Right lung (tissue), 2 donors: ENCODE measurements at regions not wholly inside any gene's neighbourhood (a gene's known extent, or its start where the extent isn't known, plus 50 kb on each side); places are given as distances from the start of the nearest gene placed in this dataset.

Experiments
- DNase-seq, 2 donors: peaks; one replicate each; pipeline ENCODE4 v3.0.0-alpha.2; 2013

DNA sequence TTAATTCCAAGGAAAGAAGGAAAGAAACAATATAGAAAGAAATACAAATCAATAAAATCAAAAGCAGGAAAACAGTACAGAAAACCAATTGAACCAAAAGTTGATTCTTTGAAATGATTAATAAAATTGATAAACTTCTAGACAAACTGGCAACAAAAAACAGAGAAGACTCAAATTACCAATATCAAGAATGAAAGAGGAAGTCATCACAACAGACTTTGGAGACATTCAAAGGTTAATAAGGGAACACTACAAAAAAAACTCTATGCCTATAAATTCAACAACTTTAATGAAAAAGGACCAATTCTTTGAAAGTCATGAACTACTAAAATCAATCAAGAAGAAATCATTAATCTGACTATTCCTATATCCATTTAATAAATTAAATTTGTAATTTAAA is 329.3 kb upstream of the NR5A2 start:
- no peak for DNase-seq

DNA sequence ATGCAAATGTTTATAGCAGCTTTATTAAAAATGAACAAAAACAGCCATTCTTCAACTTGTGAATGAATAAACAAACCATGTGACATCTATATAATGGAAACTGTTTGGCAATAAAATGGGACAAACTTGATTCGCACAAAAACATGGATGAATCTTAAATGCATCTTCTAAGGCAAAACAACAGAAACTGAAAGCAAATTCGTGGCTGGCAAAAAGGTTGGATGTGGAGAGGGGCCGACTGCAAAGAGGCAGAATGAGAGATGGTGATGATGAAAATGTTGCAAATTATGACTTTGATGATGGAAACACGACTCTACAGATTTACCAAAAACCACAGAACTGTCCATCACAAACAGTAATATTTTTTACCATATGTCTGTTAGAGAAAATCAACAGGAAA is 327.0 kb upstream of the NR5A2 start:
- no peak for DNase-seq

- DNase-seq: no peak
These were observed 325.8 kb upstream of the NR5A2 start for GRCh38 chr1:199701726-199702125.

DNA sequence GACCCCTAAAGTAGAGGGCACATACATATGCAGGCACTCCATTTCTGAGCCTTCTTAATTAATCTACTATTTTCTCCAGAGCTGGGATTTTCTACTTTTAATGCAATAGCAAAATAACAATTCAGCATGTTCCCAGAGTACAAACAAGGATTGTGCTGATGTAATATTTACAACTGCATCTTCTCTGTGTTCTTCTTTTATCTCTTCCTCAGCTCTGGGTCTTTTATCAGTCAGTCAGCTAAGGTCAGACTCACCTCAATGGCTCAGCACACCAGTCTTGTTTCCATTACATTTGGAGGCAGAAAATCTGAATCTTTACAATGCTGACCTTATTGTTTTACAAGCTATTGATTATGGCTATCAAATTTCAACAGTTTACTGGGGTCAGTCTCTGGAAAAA is 323.3 kb upstream of the NR5A2 start:
- no peak for DNase-seq

DNA sequence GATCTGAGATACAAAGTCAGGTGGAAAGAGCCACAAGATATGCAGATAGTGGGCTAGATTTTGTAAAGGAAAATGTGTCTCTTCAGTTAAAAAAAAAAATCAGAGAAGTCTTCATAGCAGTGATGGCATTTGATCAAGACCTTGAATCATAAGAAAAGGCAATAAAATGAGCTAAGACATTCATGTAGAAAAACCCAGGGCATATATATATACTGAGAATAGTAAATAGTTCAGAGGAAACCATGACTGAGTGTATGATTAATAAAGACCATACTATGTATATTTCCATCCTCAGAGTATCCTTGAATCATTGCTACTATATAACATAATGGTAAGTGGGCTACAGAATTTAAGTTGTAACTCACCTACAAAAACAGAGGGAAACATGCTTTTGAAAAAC is 321.7 kb upstream of the NR5A2 start:
- no peak for DNase-seq

DNA sequence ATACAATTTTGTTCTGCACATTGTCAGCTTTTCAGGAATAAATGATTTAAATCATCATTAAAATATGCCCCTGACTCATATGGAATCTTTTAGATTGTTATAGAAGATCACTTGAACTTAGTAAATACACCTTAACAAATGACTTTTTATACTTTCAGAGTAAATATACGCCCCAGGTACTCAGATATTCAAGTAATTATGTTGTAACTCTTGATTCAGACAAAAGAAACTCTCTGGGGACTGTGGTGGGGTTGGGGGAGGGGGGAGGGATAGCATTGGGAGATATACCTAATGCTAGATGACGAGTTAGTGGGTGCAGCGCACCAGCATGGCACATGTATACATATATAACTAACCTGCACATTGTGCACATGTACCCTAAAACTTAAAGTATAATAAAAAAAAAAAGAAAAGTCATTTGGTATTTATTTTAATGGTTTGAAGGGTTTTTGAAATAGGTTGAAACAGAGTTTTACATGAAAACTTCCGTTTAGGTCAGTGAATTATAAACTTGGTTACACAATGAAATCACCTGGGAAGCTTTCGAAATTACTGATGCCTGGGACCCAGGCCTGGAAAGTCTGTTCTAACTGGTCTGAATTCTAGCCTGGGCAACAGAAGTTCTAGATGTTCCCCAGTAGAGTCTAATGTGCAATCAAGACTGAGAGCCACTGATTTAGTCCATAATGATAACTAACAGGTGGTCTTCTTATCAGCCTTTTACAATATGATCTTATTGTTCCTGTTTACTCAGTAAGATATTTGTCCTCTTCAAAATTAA is 320.5 kb upstream of the NR5A2 start:
- DNase-seq: no peak

DNA sequence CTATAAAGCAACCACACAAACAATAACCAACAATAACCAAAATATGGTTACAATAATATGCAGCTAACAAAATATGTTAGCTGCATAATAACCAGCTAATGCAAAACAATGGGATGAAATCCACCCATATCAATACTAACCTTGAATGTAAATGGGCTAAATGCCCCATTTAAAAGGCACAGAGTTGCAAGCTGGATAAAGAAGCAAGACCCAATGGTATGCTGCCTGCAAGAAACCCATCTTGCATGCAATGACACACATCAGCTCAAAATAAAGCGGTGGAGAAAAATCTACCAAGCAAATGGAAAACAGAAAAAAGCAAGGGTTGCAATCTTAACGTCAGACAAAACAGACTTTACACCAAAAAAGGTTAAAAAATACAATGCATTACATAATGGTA is 316.5 kb upstream of the NR5A2 start:
- no peak for DNase-seq

- DNase-seq: no peak
These were observed 310.8 kb upstream of the NR5A2 start for GRCh38 chr1:199716729-199717128.

- DNase-seq: no peak
These were observed 308.2 kb upstream of the NR5A2 start for GRCh38 chr1:199719156-199719842.

DNA sequence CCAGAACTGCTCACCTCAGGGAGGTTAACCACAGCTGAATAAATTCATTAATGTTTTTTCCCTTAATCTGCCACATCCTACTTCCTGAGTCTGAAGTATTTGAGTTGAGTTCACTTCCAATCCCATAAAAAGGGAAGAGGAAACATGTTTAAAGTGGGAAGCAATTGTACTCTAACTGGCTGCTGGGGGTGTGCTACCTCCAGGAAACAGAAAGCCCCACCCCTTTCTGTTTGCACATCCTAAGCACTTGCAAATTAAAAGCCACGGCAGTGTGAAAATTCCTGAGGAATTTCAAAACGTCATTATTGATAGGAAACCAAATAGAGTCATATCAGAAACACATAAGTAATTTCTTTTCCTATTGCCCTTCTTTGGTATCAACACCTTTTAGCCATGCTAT is 307.0 kb upstream of the NR5A2 start:
- DNase-seq: no peak

GRCh38 chr1:199721001-199721400 is 306.5 kb upstream of the NR5A2 start:
- DNase-seq: peak; percentile 26 to 32

GRCh38 chr1:199723250-199723956 is 304.1 kb upstream of the NR5A2 start:
- no peak for DNase-seq

DNA sequence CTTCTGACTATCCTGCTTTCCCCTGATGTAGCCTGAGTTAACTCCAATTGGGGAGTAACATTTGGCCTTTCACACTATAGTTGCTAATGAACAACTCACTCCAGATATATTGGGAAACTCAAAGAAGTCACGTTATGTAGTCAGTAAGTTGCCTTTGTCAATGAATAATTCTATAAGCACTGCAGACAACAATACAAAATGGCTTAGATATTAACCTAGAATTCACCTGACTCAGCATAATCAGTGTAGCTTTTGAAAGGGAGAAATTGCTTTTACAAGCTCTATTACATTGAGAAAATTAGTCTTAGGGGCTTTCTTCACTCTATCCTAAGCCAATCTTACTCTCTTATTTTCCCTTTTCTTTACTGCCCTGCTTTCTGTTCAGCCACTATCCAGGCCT is 303.5 kb upstream of the NR5A2 start:
- DNase-seq: no peak

DNA sequence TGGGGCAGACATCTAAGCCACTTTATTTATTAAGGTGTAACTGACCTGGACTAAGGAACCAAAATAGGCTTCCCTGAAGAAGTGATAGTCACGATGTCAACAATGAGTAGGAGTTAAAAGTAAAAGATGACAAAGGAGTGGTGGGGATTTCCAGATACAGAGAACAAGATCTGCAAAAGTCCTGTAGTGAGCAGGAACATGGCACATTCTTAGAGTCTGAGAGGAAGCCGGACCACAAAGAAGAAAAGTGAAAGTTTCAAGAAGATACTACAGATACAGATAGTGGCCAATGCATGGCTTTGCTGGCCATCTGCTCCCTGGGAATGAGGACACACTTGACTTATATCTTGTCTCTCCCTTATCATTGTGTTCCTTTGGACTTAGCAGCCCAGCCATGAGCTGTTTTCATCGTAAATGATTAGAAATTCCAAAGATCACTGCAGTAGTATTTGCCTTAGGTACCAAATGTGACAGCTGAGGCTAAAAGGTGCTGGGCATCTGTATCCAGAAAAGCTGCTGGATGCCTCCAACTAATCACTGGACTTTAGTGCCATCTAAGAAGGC is 302.4 kb upstream of the NR5A2 start:
- no peak for DNase-seq

GRCh38 chr1:199727682-199728081 is 299.8 kb upstream of the NR5A2 start:
- DNase-seq: no peak

- DNase-seq: no peak
These were observed 299.2 kb upstream of the NR5A2 start for GRCh38 chr1:199728345-199728744.

DNA sequence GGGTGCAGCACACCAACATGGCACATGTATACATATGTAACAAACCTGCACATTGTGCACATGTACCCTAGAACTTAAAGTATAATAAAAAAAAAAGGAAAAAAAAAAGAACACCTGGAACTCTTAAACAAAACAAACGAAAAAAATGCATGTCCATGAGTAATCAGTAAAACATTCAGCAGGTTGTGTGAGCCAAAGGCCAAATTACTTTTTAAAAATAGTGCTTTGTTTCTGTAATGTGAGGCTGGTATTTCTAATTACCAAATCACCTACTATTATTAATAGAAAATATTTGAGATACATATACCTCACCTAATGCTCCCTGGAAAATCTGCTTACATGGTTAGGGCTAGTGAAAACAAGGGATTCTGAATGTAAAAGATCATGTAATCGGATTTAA is 294.4 kb upstream of the NR5A2 start:
- DNase-seq: no peak

DNA sequence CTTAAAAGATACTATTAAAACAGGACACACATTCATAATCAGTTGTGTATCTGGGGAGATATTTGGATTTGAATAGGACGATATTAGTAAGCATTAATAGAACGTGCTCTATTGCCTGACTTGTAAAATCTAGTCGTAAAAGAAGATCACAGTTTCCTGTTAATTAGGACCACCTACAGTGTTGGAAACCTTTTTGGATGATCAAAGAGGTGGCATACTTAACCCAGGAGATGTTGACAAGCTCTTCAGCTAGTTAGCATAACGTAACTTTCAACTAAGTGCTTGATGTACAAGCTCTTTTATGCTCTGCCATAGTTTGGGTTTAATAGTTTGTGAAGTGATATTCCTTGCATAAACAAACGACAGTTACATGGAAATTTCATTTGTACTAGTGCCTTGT is 293.3 kb upstream of the NR5A2 start:
- no peak for DNase-seq

DNA sequence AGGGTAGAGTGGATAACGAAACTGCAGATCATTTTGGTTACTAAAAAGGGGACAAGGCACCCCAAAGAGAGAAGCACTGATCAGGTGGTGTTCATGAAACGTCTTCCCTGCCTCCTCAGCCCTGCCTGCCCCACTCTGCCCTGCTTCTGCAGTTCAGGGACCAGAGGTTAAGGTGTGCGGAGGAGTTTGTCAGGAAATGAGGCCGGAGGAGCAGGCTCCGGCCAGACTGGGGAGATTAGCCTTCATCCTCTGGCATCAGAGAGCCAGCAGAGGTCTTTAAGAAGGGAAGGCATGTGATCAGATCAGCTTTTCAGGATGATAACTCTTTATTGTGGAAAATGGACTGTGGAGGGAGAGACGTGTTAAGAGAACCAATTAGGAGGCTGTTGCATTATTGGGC is 291.9 kb upstream of the NR5A2 start:
- no peak for DNase-seq

GRCh38 chr1:199736646-199737045 is 290.9 kb upstream of the NR5A2 start:
- DNase-seq: no peak

DNA sequence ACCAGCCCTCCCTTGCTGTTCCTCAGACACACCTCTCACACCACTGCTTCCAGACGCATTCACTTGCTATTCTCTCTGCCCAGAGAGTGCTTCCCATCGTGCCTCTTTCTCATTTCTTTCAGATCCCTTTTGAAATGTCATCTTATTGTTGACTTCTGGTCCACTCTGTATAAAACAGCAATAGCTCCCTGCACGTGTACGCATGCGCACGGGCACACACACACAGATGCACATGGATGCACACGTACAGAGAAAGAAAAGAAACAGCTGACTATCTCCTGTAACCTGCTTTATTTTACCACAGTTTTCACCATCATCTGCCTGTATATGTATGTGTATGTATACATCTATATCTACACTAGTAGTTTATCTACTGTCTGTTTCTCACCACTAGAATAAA is 285.9 kb upstream of the NR5A2 start:
- DNase-seq: no peak

- no peak for DNase-seq
These were observed 285.0 kb upstream of the NR5A2 start for GRCh38 chr1:199742547-199742946.

- no peak for DNase-seq
These were observed 284.3 kb upstream of the NR5A2 start for GRCh38 chr1:199743227-199743626.
